ENCODE measurements at regions not wholly inside any gene's neighbourhood (a gene's known extent, or its start where the extent isn't known, plus 50 kb on each side); places are given as distances from the start of the nearest gene placed in this dataset.

- ATAC-seq, result no peak
- intact Hi-C loops (cut with DNase I), result no loop called here
Measured at GRCh38 chr6:5946701-5947100, 60.0 kb downstream of the NRN1 start.

GRCh38 chr6:5946181-5946580, 60.5 kb downstream of the NRN1 start:
- ATAC-seq (no peak), DNase-seq (ENCODE audit: missing footprints) (no peak)
- intact Hi-C loops (cut with DNase I), result no loop called here

More at GRCh38 chr6:5946701-5947100, 60.0 kb downstream of the NRN1 start:
- no peak for DNase-seq (ENCODE audit: missing footprints)

GRCh38 chr6:5943591-5943990, 63.1 kb downstream of the NRN1 start:
- intact Hi-C loops (cut with DNase I), result no loop called here
- ATAC-seq (no peak), DNase-seq (ENCODE audit: missing footprints) (no peak)

- DNase-seq (ENCODE audit: missing footprints) (no peak), ATAC-seq (no peak)
- intact Hi-C loops (cut with DNase I), result no loop called here
Measured at GRCh38 chr6:5942591-5942990, 64.1 kb downstream of the NRN1 start.

- intact Hi-C loops (cut with DNase I), result no loop called here
- no peak for ATAC-seq
Measured at GRCh38 chr6:5941188-5941587, 65.5 kb downstream of the NRN1 start.

DNA sequence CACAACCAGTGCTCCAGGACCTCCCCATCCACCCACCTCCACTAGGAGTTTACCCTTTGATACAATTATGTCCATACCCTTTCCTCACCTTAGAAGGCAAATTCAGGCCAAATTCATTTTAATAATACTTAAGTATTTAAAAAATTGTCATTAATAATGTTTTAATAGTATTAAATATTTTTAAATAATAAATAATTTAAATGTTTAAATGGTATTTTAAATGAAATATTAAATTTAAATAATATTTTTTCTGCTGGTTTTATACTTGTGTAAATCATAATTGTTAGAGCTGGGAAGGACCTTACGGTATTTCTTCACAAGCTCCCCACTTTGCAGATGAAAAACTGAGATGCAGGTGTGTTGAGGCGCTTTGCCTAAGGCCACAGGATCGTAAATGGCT, 67.8 kb downstream of the NRN1 start:
- no peak for DNase-seq (ENCODE audit: missing footprints)
- ATAC-seq, result no peak
- intact Hi-C loops (cut with DNase I), result no loop called here

More at GRCh38 chr6:5941188-5941587, 65.5 kb downstream of the NRN1 start:
- no peak for DNase-seq (ENCODE audit: missing footprints)

- DNase-seq (ENCODE audit: missing footprints) (no peak), ATAC-seq (no peak)
Measured at GRCh38 chr6:5937936-5938706, 68.6 kb downstream of the NRN1 start.

DNA sequence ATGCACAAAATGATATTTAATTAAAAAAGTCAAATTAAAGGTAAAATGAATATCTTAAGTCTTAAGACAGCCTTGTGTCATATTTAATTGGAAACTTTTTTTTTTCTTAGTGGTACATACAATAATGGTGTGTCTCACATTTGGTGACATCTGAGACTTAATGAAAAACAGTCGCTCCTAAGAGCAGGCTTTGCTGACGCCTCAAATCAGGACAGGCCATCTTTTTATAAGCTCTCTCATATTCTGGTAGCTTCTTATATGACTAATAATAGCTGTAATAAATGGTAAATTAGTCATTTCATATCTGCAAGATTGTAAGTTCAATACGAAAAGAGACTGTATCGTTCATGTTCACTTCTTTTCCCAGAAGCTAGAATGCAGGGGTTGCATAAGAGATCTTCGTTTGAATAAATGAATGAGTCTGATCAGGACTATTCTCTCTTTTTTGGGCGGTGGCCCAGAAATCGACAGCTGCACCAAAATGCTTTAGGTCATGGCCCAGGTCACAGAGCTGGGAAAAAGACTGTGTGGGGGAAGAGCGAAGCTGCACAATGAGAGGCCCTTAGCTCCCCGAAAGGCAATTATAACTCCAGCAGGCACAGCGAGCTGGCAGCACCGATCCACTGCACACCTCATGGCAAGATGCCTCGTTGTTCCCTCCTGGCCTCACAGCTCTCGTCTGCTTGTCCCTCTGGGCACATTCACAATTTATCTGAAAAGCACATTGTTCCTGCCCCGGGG, 69.4 kb downstream of the NRN1 start:
- intact Hi-C loops (cut with DNase I), result no loop called here
- no peak for ATAC-seq
- no peak for DNase-seq (ENCODE audit: missing footprints)

More at GRCh38 chr6:5937936-5938706, 68.6 kb downstream of the NRN1 start:
- intact Hi-C loops (cut with DNase I), result no loop called here

- DNase-seq (ENCODE audit: missing footprints), result no peak
- ATAC-seq, result no peak
- intact Hi-C loops (cut with DNase I), result no loop called here
Measured at GRCh38 chr6:5936631-5937030, 70.1 kb downstream of the NRN1 start.

GRCh38 chr6:5936140-5936539, 70.6 kb downstream of the NRN1 start:
- no peak for ATAC-seq
- no peak for DNase-seq (ENCODE audit: missing footprints)
- intact Hi-C loops (cut with DNase I), result no loop called here

- intact Hi-C loops (cut with DNase I), result no loop called here
- ATAC-seq, result no peak
Measured at GRCh38 chr6:5930968-5931367, 75.8 kb downstream of the NRN1 start.

GRCh38 chr6:5930143-5930770, 76.5 kb downstream of the NRN1 start:
- DNase-seq (ENCODE audit: missing footprints), result no peak
- intact Hi-C loops (cut with DNase I), result no loop called here
- no peak for ATAC-seq

More at GRCh38 chr6:5930968-5931367, 75.8 kb downstream of the NRN1 start:
- DNase-seq (ENCODE audit: missing footprints), result no peak

DNA sequence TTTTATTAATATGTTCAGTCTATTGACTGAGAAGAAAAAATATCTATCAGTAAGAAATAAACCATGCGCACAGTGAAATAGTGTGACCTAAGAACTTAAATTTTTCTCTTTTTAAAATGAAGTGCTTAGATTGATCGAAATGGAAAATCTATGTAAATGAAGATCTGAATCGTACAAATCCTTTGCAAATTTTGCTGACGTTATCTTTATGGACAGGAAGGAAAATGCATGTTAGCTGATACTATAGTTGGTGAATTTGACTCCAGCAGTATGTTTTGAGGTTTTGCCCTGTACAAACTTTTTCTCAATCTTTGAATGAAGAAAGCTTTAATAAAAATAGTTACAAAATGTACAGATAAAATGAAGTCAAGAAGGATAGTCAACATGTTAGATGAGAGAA, 82.9 kb downstream of the NRN1 start:
- intact Hi-C loops (cut with DNase I), result no loop called here
- ATAC-seq, result no peak

DNA sequence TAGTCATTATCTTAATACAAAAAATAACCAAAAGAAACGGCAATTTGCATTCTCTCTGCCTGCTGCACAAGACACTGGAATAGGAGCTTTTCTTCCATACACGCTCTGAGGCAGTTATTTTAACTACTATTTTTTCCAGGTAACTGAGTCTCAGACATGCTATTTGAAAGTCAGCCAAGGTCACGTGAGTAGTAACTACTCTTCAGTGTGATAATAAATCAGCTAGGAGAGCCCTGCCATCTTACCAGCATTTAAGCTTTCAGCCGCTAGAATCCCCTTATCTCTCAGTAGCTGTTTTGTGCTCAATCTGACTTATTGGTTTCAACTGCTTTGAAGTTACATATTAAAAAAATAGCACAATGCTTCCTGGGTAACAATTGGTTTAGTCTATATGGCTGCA, 84.5 kb downstream of the NRN1 start:
- DNase-seq (ENCODE audit: missing footprints), result no peak
- ATAC-seq, result no peak
- intact Hi-C loops (cut with DNase I), result no loop called here

More for the DNA sequence above, 82.9 kb downstream of the NRN1 start:
- DNase-seq (ENCODE audit: missing footprints), result no peak

- DNase-seq (ENCODE audit: missing footprints) (no peak), ATAC-seq (no peak)
- intact Hi-C loops (cut with DNase I), result no loop called here
Measured at GRCh38 chr6:5909721-5910120, 97.0 kb downstream of the NRN1 start.

DNA sequence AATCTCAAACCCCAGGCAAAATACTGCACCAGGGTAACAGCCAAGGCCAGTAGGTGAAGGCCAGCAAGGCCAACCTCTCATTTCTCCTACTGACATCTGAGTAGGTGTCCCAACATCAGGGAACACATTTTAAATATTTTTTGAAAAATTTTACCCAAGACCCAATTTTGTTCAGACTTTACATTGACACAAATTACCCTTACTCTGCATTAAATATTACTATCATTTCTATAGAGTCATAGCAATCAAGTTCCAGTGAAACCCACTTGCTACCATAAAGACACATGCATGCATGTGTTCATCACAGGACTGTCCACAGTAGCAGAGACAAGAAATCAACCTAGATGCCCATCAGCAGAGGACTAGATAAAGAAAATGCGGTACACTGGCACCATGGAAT, 99.9 kb downstream of the NRN1 start:
- intact Hi-C loops (cut with DNase I), result no loop called here
- no peak for DNase-seq (ENCODE audit: missing footprints)
- no peak for ATAC-seq

- intact Hi-C loops (cut with DNase I), result no loop called here
- DNase-seq (ENCODE audit: missing footprints), result no peak
- ATAC-seq, result no peak
Measured at GRCh38 chr6:5906340-5906670, 100.4 kb downstream of the NRN1 start.

GRCh38 chr6:5905431-5906339, 101.0 kb downstream of the NRN1 start:
- DNase-seq (ENCODE audit: missing footprints), result peak; percentile 87
- intact Hi-C loops (cut with DNase I), result no loop called here
- peak; percentile 98 for ATAC-seq

DNA sequence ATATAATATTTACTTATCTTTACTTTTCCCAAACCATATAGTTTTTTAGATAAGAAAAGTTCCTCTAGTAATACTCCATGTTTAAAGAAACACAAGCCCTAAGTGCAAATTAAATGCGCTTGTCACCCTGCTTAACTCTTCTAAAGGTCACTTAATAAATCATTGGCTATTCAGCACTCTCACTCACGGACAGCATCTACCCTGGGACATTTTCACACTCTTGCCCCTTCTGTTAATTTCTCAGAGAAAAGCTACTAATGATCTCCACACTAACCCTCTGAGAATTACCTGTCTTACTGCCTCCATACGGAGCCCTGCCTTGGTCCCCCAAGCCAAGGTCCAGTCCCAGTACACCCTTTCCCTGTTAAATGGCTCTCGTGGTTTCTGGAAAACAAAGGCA, 102.2 kb downstream of the NRN1 start:
- no peak for ATAC-seq
- intact Hi-C loops (cut with DNase I), result no loop called here
- DNase-seq (ENCODE audit: missing footprints), result no peak

All from Right ventricle myocardium inferior (tissue), 1 donor.